NAMALWA (cell line): ENCODE measurements at regions not wholly inside any gene's neighbourhood (a gene's known extent, or its start where the extent isn't known, plus 50 kb on each side); places are given as distances from the start of the nearest gene placed in this dataset.

Source experiments
- DNase-seq: peaks from one replicate; pipeline ENCODE4 v3.0.0-alpha.2; 2015; ENCODE audit warnings: low spot score

- no peak for DNase-seq
These were observed 150.2 kb upstream of the POU3F3 start for GRCh38 chr2:104703669-104704068.

DNA sequence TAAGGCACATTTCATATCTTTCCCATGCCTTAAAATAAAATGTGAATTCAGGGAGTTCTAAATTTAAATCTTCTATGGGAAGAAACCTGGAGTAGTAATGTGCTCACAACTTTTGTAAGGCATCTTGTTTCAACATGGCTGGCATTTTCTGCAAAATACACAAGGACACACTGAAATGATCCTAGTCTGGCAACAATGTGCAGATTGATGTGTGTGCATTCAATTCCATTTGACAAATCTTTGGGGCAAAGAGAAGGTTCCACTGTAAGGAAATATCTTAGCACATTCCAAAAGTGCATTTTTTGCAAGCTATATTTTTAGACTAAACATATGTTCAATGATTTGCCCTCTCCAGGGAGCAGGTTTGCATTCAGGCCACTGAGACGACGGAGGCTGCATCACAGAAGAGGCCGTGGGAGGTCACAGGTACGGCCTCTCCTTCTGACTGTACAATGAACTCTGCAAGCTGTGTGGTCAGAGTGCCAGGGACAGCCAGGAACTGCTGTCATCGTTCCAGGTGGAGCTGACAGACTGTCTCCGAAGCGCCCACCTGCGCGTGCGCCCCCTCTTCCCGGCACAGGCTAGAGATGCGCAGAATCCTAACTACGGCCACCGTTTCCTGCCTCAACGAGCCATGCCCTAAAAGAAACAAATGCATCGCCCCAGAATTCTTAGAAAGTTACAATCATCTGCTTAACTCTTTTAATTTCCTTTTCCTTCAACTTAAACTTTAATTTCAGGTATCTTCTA, 149.2 kb upstream of the POU3F3 start:
- no peak for DNase-seq

GRCh38 chr2:104707056-104707455, 146.9 kb upstream of the POU3F3 start:
- no peak for DNase-seq

DNA sequence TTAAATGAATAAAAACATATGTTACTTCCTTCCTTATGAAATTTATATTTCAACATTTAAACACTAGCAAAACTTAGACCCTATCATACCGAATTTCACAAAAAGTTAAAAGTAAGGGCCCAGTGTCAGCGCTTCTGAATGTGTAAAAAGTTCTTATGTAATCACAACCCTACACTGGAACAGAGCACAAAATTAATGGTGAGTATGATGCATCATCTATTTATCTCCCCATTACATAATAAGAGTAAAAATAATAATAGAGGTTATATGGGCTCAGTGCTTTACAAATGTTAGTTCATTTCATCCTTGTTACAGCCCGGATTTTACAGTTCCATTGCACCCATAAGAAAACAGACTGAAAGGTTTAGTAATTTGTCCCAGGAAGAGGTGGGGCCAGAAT, 144.9 kb upstream of the POU3F3 start:
- DNase-seq, result no peak

GRCh38 chr2:104716061-104716460, 137.9 kb upstream of the POU3F3 start:
- DNase-seq, result no peak

GRCh38 chr2:104733226-104733943, 120.5 kb upstream of the POU3F3 start:
- peak; percentile 61 for DNase-seq

DNA sequence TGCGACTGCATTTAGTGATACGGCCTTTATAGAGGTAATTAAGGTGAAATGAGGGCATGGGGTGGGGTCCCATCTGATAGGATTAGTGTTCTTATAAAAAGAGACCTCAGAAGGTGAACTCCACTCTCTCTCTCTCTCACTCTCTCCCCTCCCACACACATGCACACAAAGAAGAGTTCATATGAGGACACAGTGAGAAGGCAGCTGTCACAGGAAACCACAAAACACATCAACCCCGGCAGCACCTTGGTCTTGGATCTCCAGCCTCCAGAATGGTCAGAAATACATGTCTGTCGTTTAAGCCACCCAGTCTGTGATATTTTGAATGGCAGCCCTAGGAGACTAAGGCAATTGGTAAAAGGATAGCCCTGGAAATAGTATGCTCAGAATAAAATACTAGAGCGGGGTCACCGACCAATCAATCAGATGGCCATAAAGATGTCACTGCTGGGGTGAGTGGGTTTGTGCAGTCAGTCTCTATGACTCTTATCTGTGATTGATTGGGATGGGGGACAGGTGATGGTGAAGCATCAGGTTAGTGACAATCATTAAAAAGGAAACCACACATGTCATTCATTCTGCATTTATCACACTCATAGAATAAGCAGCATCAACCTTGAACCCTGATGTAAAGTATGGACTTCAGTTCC, 118.9 kb upstream of the POU3F3 start:
- no peak for DNase-seq

- no peak for DNase-seq
These were observed 117.9 kb upstream of the POU3F3 start for GRCh38 chr2:104736026-104736425.

DNA sequence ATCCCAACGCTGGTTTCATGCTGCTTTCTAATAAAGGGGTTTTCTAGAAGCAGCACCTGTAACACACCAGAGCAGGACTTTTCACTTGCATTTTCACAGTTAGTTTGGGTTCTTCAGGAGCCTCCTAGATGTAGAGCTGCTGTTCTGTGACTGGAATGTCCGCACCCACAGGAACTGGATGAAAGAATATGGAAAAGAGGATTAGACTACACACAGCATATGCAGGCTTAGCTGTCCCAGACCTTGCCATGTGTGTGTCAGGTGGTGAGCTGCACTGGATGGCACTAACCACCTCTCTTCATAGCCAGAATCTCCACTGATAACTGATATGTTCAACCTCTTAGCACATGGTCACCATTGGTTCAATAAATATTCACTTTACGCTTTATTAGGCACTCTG, 112.1 kb upstream of the POU3F3 start:
- no peak for DNase-seq

GRCh38 chr2:104744537-104744936, 109.4 kb upstream of the POU3F3 start:
- DNase-seq, result no peak

- no peak for DNase-seq
These were observed 108.1 kb upstream of the POU3F3 start for GRCh38 chr2:104745846-104746245.

DNA sequence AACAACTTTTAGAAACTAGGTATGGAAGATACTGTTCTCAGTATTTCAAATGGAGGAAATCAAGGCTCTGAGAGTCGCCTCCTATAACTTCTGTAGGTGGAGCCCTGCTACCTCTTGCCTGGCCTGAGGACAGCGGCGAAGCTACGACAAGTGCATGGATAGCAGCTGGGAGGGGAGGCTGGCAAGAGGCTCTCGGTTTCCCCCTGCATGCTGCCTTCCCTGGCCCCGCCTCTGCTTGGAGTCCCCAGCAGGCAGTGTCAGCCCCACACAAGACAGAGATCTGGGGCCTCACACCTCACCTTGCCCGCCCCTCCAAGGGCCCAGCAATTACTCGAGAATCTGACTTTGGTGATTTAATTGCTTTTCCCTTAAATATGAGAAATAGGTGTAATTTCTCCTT, 107.6 kb upstream of the POU3F3 start:
- DNase-seq, result no peak

DNA sequence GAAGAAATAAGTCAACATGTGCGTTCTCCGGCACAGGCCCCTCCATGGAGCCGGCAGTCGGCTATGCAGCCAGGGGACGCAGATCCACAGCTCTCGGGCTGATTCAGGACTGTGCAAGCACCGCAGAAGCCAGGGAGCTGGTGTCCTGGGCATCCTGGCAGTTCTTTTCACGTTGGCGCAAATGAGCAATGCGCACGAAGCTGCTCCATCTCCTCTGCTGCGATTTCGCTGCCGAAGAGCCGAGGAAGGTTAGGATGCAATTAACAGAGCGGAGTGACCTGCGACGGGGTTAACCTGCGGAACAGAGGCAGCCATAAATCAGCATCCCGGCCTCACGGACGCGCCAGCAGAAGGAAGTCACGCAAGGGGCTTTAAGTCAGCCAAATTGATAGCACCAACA, 107.1 kb upstream of the POU3F3 start:
- no peak for DNase-seq

- no peak for DNase-seq
These were observed 104.0 kb upstream of the POU3F3 start for GRCh38 chr2:104749856-104750460.

GRCh38 chr2:104752504-104752903, 101.4 kb upstream of the POU3F3 start:
- DNase-seq, result no peak

GRCh38 chr2:104755026-104755878, 98.7 kb upstream of the POU3F3 start:
- no peak for DNase-seq

- DNase-seq, result no peak
These were observed 97.8 kb upstream of the POU3F3 start for GRCh38 chr2:104756118-104756517.

- DNase-seq, result no peak
These were observed 96.9 kb upstream of the POU3F3 start for GRCh38 chr2:104757056-104757455.

DNA sequence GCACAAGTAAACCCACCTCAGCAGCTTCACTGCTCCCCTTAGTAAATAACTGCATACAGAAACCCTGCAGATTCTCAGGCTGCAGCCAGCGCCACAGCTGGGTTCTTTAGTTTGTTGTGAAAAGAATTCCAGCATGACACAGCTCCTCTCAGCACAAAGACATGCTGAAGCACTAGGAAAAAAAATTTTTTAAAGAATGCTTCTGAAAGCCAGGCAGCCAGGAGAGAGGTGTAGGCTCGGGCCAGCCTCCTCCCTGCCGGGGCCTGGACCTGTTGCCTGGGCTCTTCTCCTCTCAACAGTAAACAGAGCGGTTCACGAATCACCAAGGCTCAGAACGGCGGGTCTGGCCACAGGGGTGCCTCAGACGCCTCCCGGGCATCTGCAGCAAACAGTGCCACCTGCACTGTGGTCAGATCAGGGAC, 95.7 kb upstream of the POU3F3 start:
- DNase-seq, result no peak

DNA sequence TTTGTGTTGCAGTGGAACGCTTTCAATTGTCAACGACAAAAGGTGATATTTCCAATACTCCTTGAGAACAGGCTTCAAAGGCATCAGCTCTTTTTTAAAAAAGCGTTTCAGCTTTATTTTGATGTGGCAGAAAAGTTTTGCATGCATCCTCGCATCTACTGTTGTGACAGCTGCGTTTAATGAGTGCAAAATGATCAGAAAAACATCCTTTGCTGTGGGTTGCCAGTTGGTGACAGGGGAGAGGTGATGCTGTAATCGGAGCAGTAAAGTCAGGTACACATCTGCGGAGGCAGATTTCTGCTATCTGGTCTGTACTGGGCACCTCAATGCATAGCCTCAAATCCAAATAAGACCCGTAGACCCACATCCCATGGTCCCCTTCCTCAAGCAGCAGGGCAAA, 91.9 kb upstream of the POU3F3 start:
- no peak for DNase-seq

DNA sequence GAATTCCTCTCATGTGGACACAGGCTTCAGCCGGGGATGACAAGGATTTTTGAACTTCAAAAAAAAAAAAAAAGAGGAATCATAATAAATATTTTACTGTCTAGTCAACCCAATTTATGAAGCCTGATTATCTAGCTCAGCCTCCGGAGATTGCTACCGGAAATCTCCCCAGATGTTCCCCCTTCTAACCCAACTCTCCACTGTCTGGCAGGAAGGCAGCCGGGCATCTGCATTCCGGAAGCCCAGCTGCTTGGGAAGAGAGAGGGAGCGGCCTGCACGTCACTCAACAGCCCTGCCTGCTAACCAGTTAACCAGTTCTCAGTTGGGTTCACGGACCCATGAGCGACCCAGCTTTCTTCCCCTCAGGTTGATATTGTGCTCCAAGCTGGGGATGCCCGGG, 87.2 kb upstream of the POU3F3 start:
- DNase-seq, result no peak

GRCh38 chr2:104768694-104769093, 85.2 kb upstream of the POU3F3 start:
- DNase-seq, result no peak
